ENCODE measurements at regions not wholly inside any gene's neighbourhood (a gene's known extent, or its start where the extent isn't known, plus 50 kb on each side); places are given as distances from the start of the nearest gene placed in this dataset.

DNA sequence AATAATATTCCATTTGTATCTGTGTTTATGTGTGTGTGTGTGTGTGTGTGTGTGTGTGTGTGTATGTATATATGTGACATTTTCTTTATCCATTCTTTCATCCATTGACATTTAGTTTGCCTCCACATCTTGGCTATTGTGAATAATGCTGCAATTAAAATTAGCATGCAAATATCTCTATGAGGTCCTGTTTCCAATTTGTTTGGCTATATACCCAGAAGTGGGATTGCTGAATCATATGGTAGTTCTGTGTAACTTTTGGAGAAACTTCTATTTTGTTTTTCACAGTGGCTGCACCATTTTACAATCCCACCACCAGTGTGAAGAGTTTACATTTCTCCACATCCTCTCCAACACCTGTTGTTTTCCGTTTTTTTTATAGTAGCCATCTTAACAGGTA lies 53.1 kb downstream of the CH25H start:
- H3K27ac ChIP-seq (ENCODE audit: low read depth, low read length): no peak overlapping the region
- H3K9me3 ChIP-seq (ENCODE audit: control insufficient read depth in 3 of 3, low read length in 3 of 3): no peaks in the 10 kb centered on the region
- H3K4me1 ChIP-seq (ENCODE audit: control insufficient read depth in 3 of 3, insufficient read depth in 3 of 3, low read length in 3 of 3): no peaks in the 10 kb centered on the region
- H3K4me3 ChIP-seq (ENCODE audit: low read length in 3 of 3): no peak overlapping the region
- H3K27me3 ChIP-seq (ENCODE audit: control insufficient read depth in 3 of 3, insufficient read depth in 3 of 3, low read length in 3 of 3): no peaks in the 10 kb centered on the region
- no peaks in the 10 kb centered on the region for H3K36me3 ChIP-seq (ENCODE audit: control insufficient read depth in 3 of 3, insufficient read depth in 3 of 3, low read length in 3 of 3)
- no peak overlapping the region for H3K9ac ChIP-seq (ENCODE audit: low read depth in 1 of 3, low read length in 3 of 3)

DNA sequence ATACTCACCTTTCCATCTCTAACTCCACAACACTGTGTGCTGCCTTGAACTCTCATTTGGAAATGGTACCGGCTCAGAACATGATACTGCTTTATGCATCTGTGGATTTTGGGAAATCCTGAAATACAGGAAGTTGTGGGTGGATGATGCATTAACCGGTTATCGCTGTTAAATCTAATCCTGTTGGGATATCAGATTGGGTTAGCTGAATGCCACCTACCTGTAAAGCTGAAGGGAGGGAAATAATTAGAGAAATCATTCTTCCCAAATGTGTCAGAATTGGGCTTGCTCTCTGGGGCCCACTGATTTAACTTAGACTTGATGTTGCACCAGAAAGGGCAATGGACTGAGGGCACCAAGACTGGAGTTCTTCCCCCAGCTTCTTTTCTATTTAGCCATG lies 54.0 kb downstream of the CH25H start:
- Histone ChIP-seq H3K4me1 (ENCODE audit: control insufficient read depth in 3 of 3, insufficient read depth in 3 of 3, low read length in 3 of 3) (no peaks in the 10 kb centered on the region), H3K4me3 (ENCODE audit: low read length in 3 of 3) (no peak overlapping the region), H3K9me3 (ENCODE audit: control insufficient read depth in 3 of 3, low read length in 3 of 3) (no peaks in the 10 kb centered on the region), H3K27me3 (ENCODE audit: control insufficient read depth in 3 of 3, insufficient read depth in 3 of 3, low read length in 3 of 3) (no peaks in the 10 kb centered on the region), H3K9ac (ENCODE audit: low read depth in 1 of 3, low read length in 3 of 3) (no peak overlapping the region), H3K27ac (ENCODE audit: low read depth, low read length) (no peak overlapping the region), H3K36me3 (ENCODE audit: control insufficient read depth in 3 of 3, insufficient read depth in 3 of 3, low read length in 3 of 3) (no peaks in the 10 kb centered on the region)

DNA sequence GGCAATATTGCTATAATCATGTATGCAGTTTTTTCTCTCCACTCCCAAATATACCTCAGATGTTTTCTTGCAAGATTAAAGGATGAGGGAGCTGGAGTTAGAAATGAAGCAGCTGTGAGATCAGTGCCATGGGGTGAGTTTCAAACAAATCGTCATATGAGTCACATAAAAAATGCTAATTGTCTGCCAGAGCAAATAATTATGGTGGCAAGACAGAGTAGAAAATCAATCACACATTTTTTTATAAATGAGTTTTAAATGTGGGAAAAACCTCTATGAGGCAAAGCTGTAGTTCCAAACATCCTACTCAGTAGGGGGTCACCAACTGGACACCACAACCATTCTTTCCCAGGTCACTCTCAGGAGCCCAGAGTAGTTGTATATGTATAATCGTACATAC lies 55.3 kb downstream of the CH25H start:
- Histone ChIP-seq H3K27me3 (ENCODE audit: control insufficient read depth in 3 of 3, insufficient read depth in 3 of 3, low read length in 3 of 3) (no peaks in the 10 kb centered on the region), H3K36me3 (ENCODE audit: control insufficient read depth in 3 of 3, insufficient read depth in 3 of 3, low read length in 3 of 3) (no peaks in the 10 kb centered on the region), H3K9ac (ENCODE audit: low read depth in 1 of 3, low read length in 3 of 3) (no peak overlapping the region), H3K4me1 (ENCODE audit: control insufficient read depth in 3 of 3, insufficient read depth in 3 of 3, low read length in 3 of 3) (no peaks in the 10 kb centered on the region), H3K9me3 (ENCODE audit: control insufficient read depth in 3 of 3, low read length in 3 of 3) (no peaks in the 10 kb centered on the region), H3K4me3 (ENCODE audit: low read length in 3 of 3) (no peak overlapping the region), H3K27ac (ENCODE audit: low read depth, low read length) (no peak overlapping the region)

DNA sequence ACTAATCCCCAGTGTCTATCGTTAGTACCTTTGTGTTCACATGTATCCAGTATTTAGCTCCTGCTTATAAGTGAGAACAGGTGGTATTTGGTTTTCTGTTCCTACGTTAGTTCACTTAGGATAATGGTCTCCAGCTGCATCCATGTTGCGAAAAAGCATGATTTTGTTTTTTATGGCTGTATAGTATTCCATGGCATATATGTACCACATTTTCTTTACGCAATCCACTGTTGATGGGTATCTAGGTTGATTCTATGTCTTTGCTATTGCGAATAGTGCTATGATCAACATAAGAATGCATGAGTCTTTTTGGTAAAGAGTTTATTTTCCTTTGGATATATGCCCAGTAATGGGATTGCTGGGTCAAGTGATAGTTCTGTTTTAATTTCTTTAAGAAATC lies 59.1 kb downstream of the CH25H start:
- Histone ChIP-seq H3K9ac (ENCODE audit: low read depth in 1 of 3, low read length in 3 of 3) (no peak overlapping the region), H3K27ac (ENCODE audit: low read depth, low read length) (no peak overlapping the region), H3K27me3 (ENCODE audit: control insufficient read depth in 3 of 3, insufficient read depth in 3 of 3, low read length in 3 of 3) (no peaks in the 10 kb centered on the region), H3K9me3 (ENCODE audit: control insufficient read depth in 3 of 3, low read length in 3 of 3) (no peaks in the 10 kb centered on the region), H3K4me3 (ENCODE audit: low read length in 3 of 3) (no peak overlapping the region), H3K36me3 (ENCODE audit: control insufficient read depth in 3 of 3, insufficient read depth in 3 of 3, low read length in 3 of 3) (no peaks in the 10 kb centered on the region), H3K4me1 (ENCODE audit: control insufficient read depth in 3 of 3, insufficient read depth in 3 of 3, low read length in 3 of 3) (no peaks in the 10 kb centered on the region)

DNA sequence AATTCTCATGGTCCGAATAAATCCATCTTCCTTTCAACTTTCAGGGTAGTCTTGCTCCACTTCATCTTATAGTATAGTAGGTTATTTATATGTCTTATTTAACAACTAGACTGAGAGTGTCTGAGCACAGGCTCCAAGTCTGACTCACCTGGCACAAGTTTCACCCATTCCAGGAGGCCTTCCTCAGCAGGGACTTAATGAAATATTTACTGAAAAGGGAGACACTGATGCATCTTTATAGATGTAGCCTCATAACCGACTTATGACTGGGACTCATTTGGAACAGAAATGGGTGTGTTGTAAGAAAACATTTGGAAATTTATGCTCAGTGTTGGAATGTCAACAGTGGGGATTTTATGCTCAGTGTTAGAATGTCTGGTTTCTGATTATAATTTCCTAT lies 59.9 kb downstream of the CH25H start:
- Histone ChIP-seq H3K27me3 (ENCODE audit: control insufficient read depth in 3 of 3, insufficient read depth in 3 of 3, low read length in 3 of 3) (no peaks in the 10 kb centered on the region), H3K36me3 (ENCODE audit: control insufficient read depth in 3 of 3, insufficient read depth in 3 of 3, low read length in 3 of 3) (no peaks in the 10 kb centered on the region), H3K4me1 (ENCODE audit: control insufficient read depth in 3 of 3, insufficient read depth in 3 of 3, low read length in 3 of 3) (no peaks in the 10 kb centered on the region), H3K9ac (ENCODE audit: low read depth in 1 of 3, low read length in 3 of 3) (no peak overlapping the region), H3K27ac (ENCODE audit: low read depth, low read length) (no peak overlapping the region), H3K9me3 (ENCODE audit: control insufficient read depth in 3 of 3, low read length in 3 of 3) (no peaks in the 10 kb centered on the region), H3K4me3 (ENCODE audit: low read length in 3 of 3) (no peak overlapping the region)

DNA sequence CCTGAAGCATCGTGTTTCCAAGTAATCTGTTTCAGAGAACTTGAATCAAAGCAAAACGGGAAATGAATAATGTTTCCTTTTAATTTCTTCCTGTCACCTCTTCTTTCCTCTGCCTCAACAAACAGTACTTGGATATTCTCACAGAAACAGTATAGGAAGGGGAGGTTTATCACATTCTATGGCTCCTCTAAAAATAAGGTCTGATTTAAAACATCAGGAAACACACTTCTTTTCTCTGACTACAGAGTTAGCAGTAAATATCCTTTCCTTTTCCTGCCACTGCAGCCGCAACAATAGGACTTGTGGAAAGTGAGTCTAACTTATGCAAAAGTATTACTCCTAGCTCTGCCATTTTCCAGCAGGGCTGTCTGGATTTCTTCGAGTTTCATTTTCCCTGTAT lies 62.3 kb downstream of the CH25H start:
- H3K27me3 ChIP-seq (ENCODE audit: control insufficient read depth in 3 of 3, insufficient read depth in 3 of 3, low read length in 3 of 3): no peaks in the 10 kb centered on the region
- no peak overlapping the region for H3K4me3 ChIP-seq (ENCODE audit: low read length in 3 of 3)
- H3K4me1 ChIP-seq (ENCODE audit: control insufficient read depth in 3 of 3, insufficient read depth in 3 of 3, low read length in 3 of 3): no peaks in the 10 kb centered on the region
- H3K36me3 ChIP-seq (ENCODE audit: control insufficient read depth in 3 of 3, insufficient read depth in 3 of 3, low read length in 3 of 3): no peaks in the 10 kb centered on the region
- no peak overlapping the region for H3K27ac ChIP-seq (ENCODE audit: low read depth, low read length)
- H3K9me3 ChIP-seq (ENCODE audit: control insufficient read depth in 3 of 3, low read length in 3 of 3): no peaks in the 10 kb centered on the region
- H3K9ac ChIP-seq (ENCODE audit: low read depth in 1 of 3, low read length in 3 of 3): no peak overlapping the region

DNA sequence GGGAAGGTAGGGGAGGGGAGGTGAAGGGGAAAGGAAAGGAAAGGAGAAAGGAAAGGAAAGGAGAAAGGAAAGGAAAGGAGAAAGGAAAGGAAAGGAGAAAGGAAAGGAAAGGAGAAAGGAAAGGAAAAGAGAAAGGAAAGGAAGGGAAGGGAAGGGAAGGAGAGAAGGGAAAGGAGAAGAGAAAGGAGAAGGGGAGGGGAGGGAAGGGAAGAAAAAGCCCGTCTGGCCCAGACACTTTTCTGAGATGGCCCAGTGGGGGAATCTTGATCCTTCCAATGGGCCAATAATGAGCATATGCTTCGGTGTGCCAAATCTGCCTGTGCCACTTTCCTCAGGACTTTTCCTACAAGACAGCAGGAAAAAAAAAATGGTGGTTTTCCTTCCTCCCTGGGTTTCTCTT lies 64.5 kb downstream of the CH25H start:
- Histone ChIP-seq H3K9ac (ENCODE audit: low read depth in 1 of 3, low read length in 3 of 3) (no peak overlapping the region), H3K36me3 (ENCODE audit: control insufficient read depth in 3 of 3, insufficient read depth in 3 of 3, low read length in 3 of 3) (no peaks in the 10 kb centered on the region), H3K4me1 (ENCODE audit: control insufficient read depth in 3 of 3, insufficient read depth in 3 of 3, low read length in 3 of 3) (no peaks in the 10 kb centered on the region), H3K9me3 (ENCODE audit: control insufficient read depth in 3 of 3, low read length in 3 of 3) (no peaks in the 10 kb centered on the region), H3K4me3 (ENCODE audit: low read length in 3 of 3) (no peak overlapping the region), H3K27me3 (ENCODE audit: control insufficient read depth in 3 of 3, insufficient read depth in 3 of 3, low read length in 3 of 3) (no peaks in the 10 kb centered on the region), H3K27ac (ENCODE audit: low read depth, low read length) (no peak overlapping the region)

GRCh38 chr10:89138755-89139490 lies 68.2 kb downstream of the CH25H start:
- no peaks in the 10 kb centered on the region for H3K36me3 ChIP-seq (ENCODE audit: control insufficient read depth in 3 of 3, insufficient read depth in 3 of 3, low read length in 3 of 3)
- no peaks in the 10 kb centered on the region for H3K27me3 ChIP-seq (ENCODE audit: control insufficient read depth in 3 of 3, insufficient read depth in 3 of 3, low read length in 3 of 3)
- no peaks in the 10 kb centered on the region for H3K9me3 ChIP-seq (ENCODE audit: control insufficient read depth in 3 of 3, low read length in 3 of 3)
- no peak overlapping the region for H3K4me3 ChIP-seq (ENCODE audit: low read length in 3 of 3)
- H3K27ac ChIP-seq (ENCODE audit: low read depth, low read length): no peak overlapping the region
- H3K9ac ChIP-seq (ENCODE audit: low read depth in 1 of 3, low read length in 3 of 3): no peak overlapping the region
- H3K4me1 ChIP-seq (ENCODE audit: control insufficient read depth in 3 of 3, insufficient read depth in 3 of 3, low read length in 3 of 3): no peaks in the 10 kb centered on the region

DNA sequence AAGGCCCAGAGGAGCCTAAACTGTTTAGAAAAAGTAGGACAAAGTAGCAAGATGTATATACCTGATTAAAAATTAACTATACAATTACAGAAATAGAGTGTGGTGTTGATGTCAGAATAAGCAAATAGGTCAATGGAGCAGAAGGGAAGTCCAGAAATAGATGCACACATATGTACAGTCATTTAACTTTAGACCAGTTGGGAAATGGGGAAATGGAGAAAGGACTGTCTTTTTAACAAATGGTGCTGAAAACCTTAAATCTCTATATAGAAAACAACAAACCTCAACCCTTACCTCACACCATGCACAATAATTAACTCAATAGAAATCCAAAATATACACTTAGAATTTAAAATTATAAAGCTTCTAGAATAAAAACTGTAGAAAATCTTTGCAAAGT lies 72.2 kb downstream of the CH25H start:
- Histone ChIP-seq H3K9me3 (ENCODE audit: control insufficient read depth in 3 of 3, low read length in 3 of 3) (no peaks in the 10 kb centered on the region), H3K4me1 (ENCODE audit: control insufficient read depth in 3 of 3, insufficient read depth in 3 of 3, low read length in 3 of 3) (no peaks in the 10 kb centered on the region), H3K27me3 (ENCODE audit: control insufficient read depth in 3 of 3, insufficient read depth in 3 of 3, low read length in 3 of 3) (no peaks in the 10 kb centered on the region), H3K27ac (ENCODE audit: low read depth, low read length) (no peak overlapping the region), H3K9ac (ENCODE audit: low read depth in 1 of 3, low read length in 3 of 3) (no peak overlapping the region), H3K36me3 (ENCODE audit: control insufficient read depth in 3 of 3, insufficient read depth in 3 of 3, low read length in 3 of 3) (no peaks in the 10 kb centered on the region), H3K4me3 (ENCODE audit: low read length in 3 of 3) (no peak overlapping the region)

GRCh38 chr10:89129911-89130310 lies 77.2 kb downstream of the CH25H start:
- Histone ChIP-seq H3K4me1 (ENCODE audit: control insufficient read depth in 3 of 3, insufficient read depth in 3 of 3, low read length in 3 of 3) (no peaks in the 10 kb centered on the region), H3K36me3 (ENCODE audit: control insufficient read depth in 3 of 3, insufficient read depth in 3 of 3, low read length in 3 of 3) (no peaks in the 10 kb centered on the region), H3K9ac (ENCODE audit: low read depth in 1 of 3, low read length in 3 of 3) (no peak overlapping the region), H3K4me3 (ENCODE audit: low read length in 3 of 3) (no peak overlapping the region), H3K9me3 (ENCODE audit: control insufficient read depth in 3 of 3, low read length in 3 of 3) (no peaks in the 10 kb centered on the region), H3K27me3 (ENCODE audit: control insufficient read depth in 3 of 3, insufficient read depth in 3 of 3, low read length in 3 of 3) (no peaks in the 10 kb centered on the region), H3K27ac (ENCODE audit: low read depth, low read length) (no peak overlapping the region)
